ENCODE measurements at regions not wholly inside any gene's neighbourhood (a gene's known extent, or its start where the extent isn't known, plus 50 kb on each side); places are given as distances from the start of the nearest gene placed in this dataset.
A peak's percentile ranks its signal among the peaks of the same experiment; 100 is the strongest.
"Not testable (repeated sequence)": the region's sequence is repeated elsewhere in the genome, so short reads cannot be mapped to it uniquely, and the experiment has no call there.

DNA sequence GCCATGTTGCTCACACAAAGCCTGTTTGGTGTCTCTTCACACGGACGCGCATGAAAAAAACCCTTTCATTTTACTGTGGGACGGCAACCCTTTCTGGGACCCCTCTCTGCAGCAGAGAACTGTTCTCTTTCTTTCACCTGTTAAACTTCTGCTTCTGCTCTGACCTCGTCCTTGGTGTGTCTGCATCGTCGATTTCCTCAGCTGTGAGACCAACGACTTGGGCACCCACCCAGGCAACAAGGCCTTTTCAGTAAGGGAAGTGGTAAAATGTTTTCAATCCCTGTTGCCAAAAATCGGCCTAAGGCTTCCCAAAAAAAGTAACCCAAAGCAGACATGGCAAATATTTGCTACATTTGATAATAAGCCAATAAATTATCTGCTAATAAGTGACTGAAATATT is 515.3 kb downstream of the IRS2 start (continued):
- TF ChIP-seq, protein P1, sequence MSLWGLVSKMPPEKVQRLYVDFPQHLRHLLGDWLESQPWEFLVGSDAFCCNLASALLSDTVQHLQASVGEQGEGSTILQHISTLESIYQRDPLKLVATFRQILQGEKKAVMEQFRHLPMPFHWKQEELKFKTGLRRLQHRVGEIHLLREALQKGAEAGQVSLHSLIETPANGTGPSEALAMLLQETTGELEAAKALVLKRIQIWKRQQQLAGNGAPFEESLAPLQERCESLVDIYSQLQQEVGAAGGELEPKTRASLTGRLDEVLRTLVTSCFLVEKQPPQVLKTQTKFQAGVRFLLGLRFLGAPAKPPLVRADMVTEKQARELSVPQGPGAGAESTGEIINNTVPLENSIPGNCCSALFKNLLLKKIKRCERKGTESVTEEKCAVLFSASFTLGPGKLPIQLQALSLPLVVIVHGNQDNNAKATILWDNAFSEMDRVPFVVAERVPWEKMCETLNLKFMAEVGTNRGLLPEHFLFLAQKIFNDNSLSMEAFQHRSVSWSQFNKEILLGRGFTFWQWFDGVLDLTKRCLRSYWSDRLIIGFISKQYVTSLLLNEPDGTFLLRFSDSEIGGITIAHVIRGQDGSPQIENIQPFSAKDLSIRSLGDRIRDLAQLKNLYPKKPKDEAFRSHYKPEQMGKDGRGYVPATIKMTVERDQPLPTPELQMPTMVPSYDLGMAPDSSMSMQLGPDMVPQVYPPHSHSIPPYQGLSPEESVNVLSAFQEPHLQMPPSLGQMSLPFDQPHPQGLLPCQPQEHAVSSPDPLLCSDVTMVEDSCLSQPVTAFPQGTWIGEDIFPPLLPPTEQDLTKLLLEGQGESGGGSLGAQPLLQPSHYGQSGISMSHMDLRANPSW (CRISPR knock-in tag; conservative IDR thresholded peaks at IDR 0.05; ENCODE audit: low read depth): no peak
- TF ChIP-seq ZNF317 (CRISPR knock-in tag; IDR thresholded peaks at IDR 0.05; ENCODE audit: borderline replicate concordance, low read depth) (no peak), PREB (CRISPR knock-in tag; IDR thresholded peaks at IDR 0.05; ENCODE audit: borderline replicate concordance) (no peak), ZNF512 (CRISPR knock-in tag; IDR thresholded peaks at IDR 0.05; ENCODE audit: borderline replicate concordance) (no peak), ATF6 (CRISPR knock-in tag; IDR thresholded peaks at IDR 0.05) (no peak)
- TF ChIP-seq, protein P2, sequence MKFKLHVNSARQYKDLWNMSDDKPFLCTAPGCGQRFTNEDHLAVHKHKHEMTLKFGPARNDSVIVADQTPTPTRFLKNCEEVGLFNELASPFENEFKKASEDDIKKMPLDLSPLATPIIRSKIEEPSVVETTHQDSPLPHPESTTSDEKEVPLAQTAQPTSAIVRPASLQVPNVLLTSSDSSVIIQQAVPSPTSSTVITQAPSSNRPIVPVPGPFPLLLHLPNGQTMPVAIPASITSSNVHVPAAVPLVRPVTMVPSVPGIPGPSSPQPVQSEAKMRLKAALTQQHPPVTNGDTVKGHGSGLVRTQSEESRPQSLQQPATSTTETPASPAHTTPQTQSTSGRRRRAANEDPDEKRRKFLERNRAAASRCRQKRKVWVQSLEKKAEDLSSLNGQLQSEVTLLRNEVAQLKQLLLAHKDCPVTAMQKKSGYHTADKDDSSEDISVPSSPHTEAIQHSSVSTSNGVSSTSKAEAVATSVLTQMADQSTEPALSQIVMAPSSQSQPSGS (CRISPR knock-in tag; IDR thresholded peaks at IDR 0.05; ENCODE audit: borderline replicate concordance, low read depth): no peak

- DNase-seq (ENCODE audit: low spot score); H3K27me3 Mint-ChIP-seq (ENCODE audit: low read depth); CTCF ChIA-PET; POLR2A ChIA-PET; H3K27ac Mint-ChIP-seq; H3K4me3 Mint-ChIP-seq; ATAC-seq: not testable (repeated sequence)
- Mint-ChIP-seq H3K9me3 (peaks cover 20% of the 10 kb centered on the region), H3K36me3 (peaks cover 31% of the 10 kb centered on the region), H3K4me1 (peaks cover 66% of the 10 kb centered on the region)
These were observed 517.0 kb downstream of the IRS2 start for GRCh38 chr13:109269381-109269780.

- CTCF ChIA-PET; H3K27me3 Mint-ChIP-seq (ENCODE audit: low read depth); H3K27ac Mint-ChIP-seq; ATAC-seq; DNase-seq (ENCODE audit: low spot score); POLR2A ChIA-PET; H3K4me3 Mint-ChIP-seq: not testable (repeated sequence)
- Mint-ChIP-seq H3K36me3 (peaks cover 32% of the 10 kb centered on the region), H3K9me3 (peaks cover 20% of the 10 kb centered on the region), H3K4me1 (peaks cover 63% of the 10 kb centered on the region)
These were observed 517.9 kb downstream of the IRS2 start for GRCh38 chr13:109268492-109268891.

DNA sequence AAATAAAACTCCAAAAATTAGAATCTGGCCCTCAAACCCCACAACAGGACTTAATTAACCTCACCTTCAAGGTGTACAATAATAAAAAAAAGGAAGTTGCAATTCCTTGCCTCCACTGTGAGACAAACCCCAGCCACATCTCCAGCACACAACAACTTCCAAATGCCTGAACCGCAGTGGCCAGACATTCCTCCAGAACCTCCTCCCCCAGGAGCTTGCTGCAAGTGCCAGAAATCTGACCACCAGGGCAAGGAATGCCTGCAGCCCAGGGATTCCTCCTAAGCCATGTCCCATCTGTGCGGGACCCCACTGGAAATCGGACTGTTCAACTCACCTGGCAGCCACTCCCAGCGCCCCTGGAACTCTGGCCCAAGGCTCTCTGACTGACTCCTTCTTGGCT is 519.0 kb downstream of the IRS2 start:
- H3K27me3 Mint-ChIP-seq (ENCODE audit: low read depth); H3K27ac Mint-ChIP-seq; CTCF ChIA-PET; DNase-seq (ENCODE audit: low spot score); POLR2A ChIA-PET; ATAC-seq; H3K4me3 Mint-ChIP-seq: not testable (repeated sequence)
- Mint-ChIP-seq H3K36me3 (peaks cover 32% of the 10 kb centered on the region), H3K9me3 (peaks cover 22% of the 10 kb centered on the region), H3K4me1 (peaks cover 57% of the 10 kb centered on the region)

- Mint-ChIP-seq H3K27ac (peak overlapping the region; percentile 94), H3K36me3 (peaks cover 32% of the 10 kb centered on the region), H3K4me1 (peaks cover 41% of the 10 kb centered on the region), H3K9me3 (peaks cover 36% of the 10 kb centered on the region), H3K4me3 (peak overlapping the region; percentile 43)
- POLR2A ChIA-PET; CTCF ChIA-PET; H3K27me3 Mint-ChIP-seq (ENCODE audit: low read depth); ATAC-seq; DNase-seq (ENCODE audit: low spot score): not testable (repeated sequence)
These were observed 521.0 kb downstream of the IRS2 start for GRCh38 chr13:109265438-109265742.
